GM12891 (cell line): ENCODE measurements at regions not wholly inside any gene's neighbourhood (a gene's known extent, or its start where the extent isn't known, plus 50 kb on each side); places are given as distances from the start of the nearest gene placed in this dataset.

Experiments
- DNase-seq: peaks from one replicate; pipeline ENCODE4 v3.0.0; 2011; ENCODE audit warnings: low spot score; ENCODE audit not compliant: insufficient read length
- FAIRE-seq: peaks from 2 replicates; lab custom pipeline; 2011; peaks lifted over from hg19 to GRCh38; lab: Jason Lieb, UNC
- PAX5 ChIP-seq: IDR thresholded peaks from 2 replicates; pipeline ENCODE4 v1.6.1; 2011; ENCODE audit warnings: low read length, moderate library complexity, mild to moderate bottlenecking; ENCODE audit not compliant: insufficient read depth, severe bottlenecking
- POLR2A ChIP-seq: IDR thresholded peaks from 2 replicates; pipeline ENCODE4 v1.6.1; 2011; ENCODE audit warnings: low read depth, low read length, control low read depth
- POLR2AphosphoS5 ChIP-seq: IDR thresholded peaks from 2 replicates; pipeline ENCODE4 v1.6.1; 2011; ENCODE audit warnings: low read depth, low read length, control low read depth
- POU2F2 ChIP-seq: IDR thresholded peaks from 2 replicates; pipeline ENCODE4 v1.6.1; 2011; ENCODE audit warnings: low read depth, mild to moderate bottlenecking, control low read depth, low read length, moderate library complexity
- SPI1 ChIP-seq: IDR thresholded peaks from 2 replicates; pipeline ENCODE4 v1.6.1; 2011; ENCODE audit warnings: low read depth, low read length, control low read depth
- TAF1 ChIP-seq: IDR thresholded peaks from 2 replicates; pipeline ENCODE4 v1.6.1; 2011; ENCODE audit warnings: low read depth, low read length, control low read depth

- DNase-seq (no peak), FAIRE-seq (no peak)
- no peak for TF ChIP-seq PAX5
Measured at GRCh38 chr1:95815511-95815910, 581.5 kb downstream of the RWDD3 start.

DNA sequence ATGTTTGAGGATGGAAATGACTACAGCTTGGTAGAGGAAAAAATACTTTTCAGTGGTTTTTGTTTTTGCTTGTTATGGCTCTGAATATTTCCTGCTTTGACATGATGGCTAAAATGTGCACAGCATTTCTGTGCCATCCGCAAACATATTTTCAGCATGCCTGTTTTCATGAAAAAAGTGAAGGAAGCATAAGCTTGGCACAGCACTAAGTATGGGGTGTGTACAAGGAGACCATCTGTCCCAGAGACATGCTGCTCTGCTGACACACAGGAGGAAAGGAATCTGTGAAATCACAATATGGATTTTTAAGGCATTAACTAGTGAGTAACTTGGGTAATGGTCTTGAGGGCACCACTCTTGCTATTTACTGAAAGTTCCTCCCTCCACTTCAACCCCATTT is 595.5 kb downstream of the RWDD3 start:
- TF ChIP-seq POLR2A (no peak), POU2F2 (no peak)
- no peak for DNase-seq
- no peak for FAIRE-seq

DNA sequence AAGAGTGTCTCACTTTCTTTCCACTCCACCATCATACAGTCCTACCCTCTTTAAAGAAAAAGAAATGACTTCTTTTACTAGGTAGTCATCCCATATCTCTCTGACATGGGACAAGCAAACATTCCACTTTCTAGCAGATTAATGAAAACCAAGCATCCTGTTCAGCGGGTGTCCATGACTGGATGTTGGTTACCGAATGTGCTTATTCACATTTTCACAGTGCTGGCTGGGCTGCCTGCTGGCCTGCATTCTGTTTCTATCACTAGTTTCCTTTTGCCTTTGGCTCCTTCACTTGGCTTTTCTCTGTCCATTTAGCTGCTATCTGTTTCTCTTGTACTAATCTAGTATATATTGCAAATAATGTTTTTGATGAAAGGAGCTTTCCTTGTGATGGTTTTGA is 598.4 kb downstream of the RWDD3 start:
- FAIRE-seq (no peak), DNase-seq (no peak)
- TF ChIP-seq POU2F2 (no peak), PAX5 (no peak), TAF1 (no peak), SPI1 (no peak), POLR2AphosphoS5 (no peak), POLR2A (no peak)

DNA sequence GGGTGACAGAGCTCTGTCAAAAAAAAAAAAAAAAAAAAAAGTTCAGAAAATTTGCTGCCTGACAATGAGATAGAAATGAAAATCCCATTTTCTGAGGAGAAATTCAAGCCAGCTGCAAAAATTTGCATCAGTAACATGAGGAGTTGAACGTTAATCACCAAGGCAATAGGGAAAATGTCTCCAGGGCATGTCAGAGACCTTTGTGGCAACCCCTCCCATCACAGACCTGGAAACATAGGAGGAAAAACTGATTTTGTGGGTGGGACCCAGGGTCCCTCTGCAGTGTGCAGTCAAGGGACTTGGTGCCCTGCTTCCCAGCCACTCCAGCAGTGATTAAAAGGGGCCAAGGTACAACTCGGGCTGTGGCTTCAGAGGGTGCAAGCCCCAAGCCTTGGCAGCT is 615.4 kb downstream of the RWDD3 start:
- FAIRE-seq, result no peak
- DNase-seq, result no peak
- TF ChIP-seq TAF1, result no peak
- no peak for TF ChIP-seq POLR2AphosphoS5

GRCh38 chr1:95850165-95850649 is 616.2 kb downstream of the RWDD3 start:
- FAIRE-seq (no peak), DNase-seq (no peak)
- TF ChIP-seq SPI1, result no peak
- TF ChIP-seq POU2F2, result no peak
- TF ChIP-seq POLR2AphosphoS5, result no peak
- TF ChIP-seq TAF1, result no peak
- no peak for TF ChIP-seq POLR2A
- no peak for TF ChIP-seq PAX5

- DNase-seq, result no peak
- FAIRE-seq, result no peak
- no peak for TF ChIP-seq PAX5
Measured at GRCh38 chr1:95850763-95851162, 616.8 kb downstream of the RWDD3 start.

DNA sequence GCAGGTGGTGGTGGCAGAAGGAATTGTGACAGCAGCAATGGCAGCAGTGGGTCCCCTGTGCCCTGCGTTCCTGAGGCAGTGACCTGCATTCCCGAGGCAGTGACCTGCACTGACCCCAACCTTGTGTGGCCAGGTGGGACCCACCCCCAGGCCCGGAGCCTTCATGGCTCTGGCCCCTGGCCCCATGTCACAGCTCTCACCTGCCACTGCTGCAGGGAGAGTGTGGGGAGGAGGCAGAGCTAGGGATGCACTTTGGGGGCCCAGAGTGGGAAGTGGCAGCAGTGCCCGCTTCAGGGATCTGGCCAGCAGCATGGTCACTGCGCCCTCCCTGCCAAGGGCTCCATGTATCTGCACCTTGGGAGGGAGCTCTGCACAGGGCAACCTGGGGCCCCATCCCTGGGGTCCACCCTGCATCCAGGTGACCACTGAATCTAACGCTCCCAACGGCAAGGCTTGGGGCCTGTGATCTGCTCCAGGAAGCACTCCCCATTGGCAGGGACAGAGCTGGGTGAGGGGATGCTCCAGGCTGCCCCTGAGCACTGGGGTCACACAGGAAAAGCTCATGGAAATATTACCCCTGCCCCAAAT is 618.6 kb downstream of the RWDD3 start:
- DNase-seq (no peak), FAIRE-seq (no peak)
- TF ChIP-seq POU2F2 (no peak), PAX5 (no peak), TAF1 (no peak), SPI1 (no peak), POLR2A (no peak), POLR2AphosphoS5 (no peak)

DNA sequence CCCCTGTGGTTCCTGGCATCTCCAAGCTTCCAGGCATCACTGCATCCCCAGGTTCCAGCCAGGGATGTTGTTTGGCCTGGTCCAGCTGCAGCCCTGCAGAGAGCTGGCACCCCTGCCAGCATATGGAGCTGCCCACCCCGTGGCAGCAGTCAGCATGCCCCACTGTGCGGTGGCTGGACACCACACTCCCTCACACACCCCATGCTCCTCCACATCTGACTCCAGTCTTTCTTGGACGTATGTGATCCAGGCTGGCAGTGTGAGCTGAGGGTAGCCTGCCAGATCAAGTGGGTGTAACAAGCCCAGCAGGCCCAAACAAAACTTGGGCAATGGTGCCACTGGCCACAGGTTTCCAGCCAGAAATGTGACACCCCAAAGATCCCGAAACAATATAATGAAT is 620.4 kb downstream of the RWDD3 start:
- FAIRE-seq, result no peak
- no peak for TF ChIP-seq TAF1
- no peak for TF ChIP-seq POU2F2
- no peak for TF ChIP-seq POLR2AphosphoS5
- no peak for TF ChIP-seq PAX5
- TF ChIP-seq SPI1, result no peak
- no peak for TF ChIP-seq POLR2A
- no peak for DNase-seq

DNA sequence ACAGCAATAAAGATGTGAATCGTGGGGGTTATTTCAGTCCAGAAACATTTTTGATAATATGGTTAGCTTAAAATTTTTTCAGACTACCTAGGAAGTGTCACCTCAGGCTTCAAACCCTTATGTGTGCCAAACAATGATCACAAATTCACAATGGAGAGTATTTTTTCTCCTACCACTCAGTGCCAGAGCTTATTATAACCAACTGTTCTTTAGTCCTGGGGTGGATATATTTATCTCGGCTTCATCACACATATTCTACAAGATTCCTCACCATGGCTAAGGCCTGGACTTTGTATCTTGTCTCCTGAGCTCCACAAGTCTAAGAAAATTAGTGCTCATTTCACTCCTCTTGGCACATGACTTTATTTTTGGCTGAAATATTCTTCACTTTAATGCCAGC is 629.1 kb downstream of the RWDD3 start:
- FAIRE-seq, result no peak
- no peak for DNase-seq
- TF ChIP-seq POLR2AphosphoS5, result no peak
- no peak for TF ChIP-seq PAX5
- TF ChIP-seq SPI1, result no peak
- TF ChIP-seq TAF1, result no peak
- no peak for TF ChIP-seq POU2F2
- TF ChIP-seq POLR2A, result no peak

GRCh38 chr1:95865769-95866168 is 631.8 kb downstream of the RWDD3 start:
- TF ChIP-seq TAF1, result no peak
- no peak for TF ChIP-seq POU2F2
- TF ChIP-seq PAX5, result no peak
- TF ChIP-seq POLR2A, result no peak
- no peak for TF ChIP-seq SPI1
- no peak for TF ChIP-seq POLR2AphosphoS5
- DNase-seq (no peak), FAIRE-seq (no peak)

DNA sequence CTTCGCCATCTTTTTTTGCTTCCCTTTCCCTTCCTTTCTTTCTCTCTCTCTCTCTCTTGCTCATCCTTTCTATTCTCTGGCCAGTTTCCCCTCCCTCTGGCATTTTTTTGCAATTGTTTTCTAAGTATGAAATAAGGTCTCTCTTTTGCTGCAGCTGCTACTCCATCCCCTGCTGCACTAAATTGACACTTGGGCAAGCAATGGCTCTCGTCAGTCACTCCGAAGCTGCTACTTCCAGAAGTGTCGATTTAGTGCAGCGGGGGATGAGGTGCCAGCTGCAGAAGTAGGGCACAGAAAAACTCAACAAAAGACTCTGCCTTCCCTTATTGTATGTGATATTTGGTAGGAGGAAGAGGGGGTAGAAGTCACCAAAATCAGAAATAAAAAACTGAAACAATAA is 642.3 kb downstream of the RWDD3 start:
- FAIRE-seq (no peak), DNase-seq (no peak)
- TF ChIP-seq POLR2AphosphoS5 (no peak), POU2F2 (no peak), TAF1 (no peak), POLR2A (no peak), PAX5 (no peak), SPI1 (no peak)
